ENCODE measurements at regions not wholly inside any gene's neighbourhood (a gene's known extent, or its start where the extent isn't known, plus 50 kb on each side); places are given as distances from the start of the nearest gene placed in this dataset.

- H3K9me2 ChIP-seq (replicated peaks; ENCODE audit: control insufficient read depth, low read length): no peaks in the 10 kb centered on the region
- H3K27me3 ChIP-seq (ENCODE audit: control insufficient read depth, low read length): no peaks in the 10 kb centered on the region
- H3K79me2 ChIP-seq (ENCODE audit: control insufficient read depth, low read length): no peaks in the 10 kb centered on the region
- H3F3A ChIP-seq (ENCODE audit: control insufficient read depth, insufficient read depth): no peaks in the 10 kb centered on the region
- no peaks in the 10 kb centered on the region for H3K9me3 ChIP-seq (ENCODE audit: control insufficient read depth, insufficient read depth, low read length)
- H4K20me1 ChIP-seq (ENCODE audit: control insufficient read depth, insufficient read depth, low read depth, low read length): no peaks in the 10 kb centered on the region
- no peak overlapping the region for H3K4me3 ChIP-seq (ENCODE audit: low read length)
- no peak overlapping the region for H3K27ac ChIP-seq (ENCODE audit: low read depth, low read length)
- H3K4me1 ChIP-seq (ENCODE audit: control insufficient read depth, low read length): no peaks in the 10 kb centered on the region
- H3K36me3 ChIP-seq (ENCODE audit: control insufficient read depth, low read length): no peaks in the 10 kb centered on the region
- TF ChIP-seq, protein P1, sequence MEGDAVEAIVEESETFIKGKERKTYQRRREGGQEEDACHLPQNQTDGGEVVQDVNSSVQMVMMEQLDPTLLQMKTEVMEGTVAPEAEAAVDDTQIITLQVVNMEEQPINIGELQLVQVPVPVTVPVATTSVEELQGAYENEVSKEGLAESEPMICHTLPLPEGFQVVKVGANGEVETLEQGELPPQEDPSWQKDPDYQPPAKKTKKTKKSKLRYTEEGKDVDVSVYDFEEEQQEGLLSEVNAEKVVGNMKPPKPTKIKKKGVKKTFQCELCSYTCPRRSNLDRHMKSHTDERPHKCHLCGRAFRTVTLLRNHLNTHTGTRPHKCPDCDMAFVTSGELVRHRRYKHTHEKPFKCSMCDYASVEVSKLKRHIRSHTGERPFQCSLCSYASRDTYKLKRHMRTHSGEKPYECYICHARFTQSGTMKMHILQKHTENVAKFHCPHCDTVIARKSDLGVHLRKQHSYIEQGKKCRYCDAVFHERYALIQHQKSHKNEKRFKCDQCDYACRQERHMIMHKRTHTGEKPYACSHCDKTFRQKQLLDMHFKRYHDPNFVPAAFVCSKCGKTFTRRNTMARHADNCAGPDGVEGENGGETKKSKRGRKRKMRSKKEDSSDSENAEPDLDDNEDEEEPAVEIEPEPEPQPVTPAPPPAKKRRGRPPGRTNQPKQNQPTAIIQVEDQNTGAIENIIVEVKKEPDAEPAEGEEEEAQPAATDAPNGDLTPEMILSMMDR (IDR thresholded peaks at IDR 0.05; ENCODE audit: low read depth, low read length, poor library complexity, severe bottlenecking): no peak
- TF ChIP-seq EZH2phosphoT487 (IDR thresholded peaks at IDR 0.05; ENCODE audit: borderline replicate concordance, low read length): no peak
- no peak overlapping the region for H3K4me2 ChIP-seq (ENCODE audit: low read length)
Observed at GRCh38 chr6:51330971-51331370, 512.3 kb downstream of the TFAP2B start.

DNA sequence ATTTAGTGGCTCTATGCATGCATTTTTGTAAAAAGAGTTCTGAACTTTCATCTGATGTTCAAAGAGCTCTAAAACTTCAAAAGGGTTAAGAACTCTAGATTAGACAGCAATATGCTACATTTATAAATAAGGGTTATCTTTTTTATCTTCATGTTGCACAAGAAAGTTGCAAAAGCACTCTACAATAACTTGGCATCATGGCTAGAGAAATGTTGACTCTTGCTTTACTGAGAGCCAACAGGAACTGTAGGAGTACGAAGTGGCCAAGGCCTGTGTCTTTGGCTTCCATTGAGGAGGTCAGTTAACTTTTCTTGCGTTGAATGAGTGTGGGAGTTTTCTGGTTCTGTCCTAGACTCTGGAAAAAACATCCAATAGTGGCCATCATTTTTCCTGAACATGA, 516.9 kb downstream of the TFAP2B start:
- H3K36me3 ChIP-seq (ENCODE audit: control insufficient read depth, low read length): no peaks in the 10 kb centered on the region
- H3K4me2 ChIP-seq (ENCODE audit: low read length): no peak overlapping the region
- no peaks in the 10 kb centered on the region for H3F3A ChIP-seq (ENCODE audit: control insufficient read depth, insufficient read depth)
- H3K9me3 ChIP-seq (ENCODE audit: control insufficient read depth, insufficient read depth, low read length): no peaks in the 10 kb centered on the region
- no peak for TF ChIP-seq EZH2phosphoT487 (IDR thresholded peaks at IDR 0.05; ENCODE audit: borderline replicate concordance, low read length)
- TF ChIP-seq, protein P1 (IDR thresholded peaks at IDR 0.05; ENCODE audit: low read depth, low read length, poor library complexity, severe bottlenecking): no peak
- H3K79me2 ChIP-seq (ENCODE audit: control insufficient read depth, low read length): no peaks in the 10 kb centered on the region
- H3K4me1 ChIP-seq (ENCODE audit: control insufficient read depth, low read length): no peaks in the 10 kb centered on the region
- no peaks in the 10 kb centered on the region for H3K27me3 ChIP-seq (ENCODE audit: control insufficient read depth, low read length)
- H3K27ac ChIP-seq (ENCODE audit: low read depth, low read length): no peak overlapping the region
- no peaks in the 10 kb centered on the region for H3K9me2 ChIP-seq (replicated peaks; ENCODE audit: control insufficient read depth, low read length)
- H4K20me1 ChIP-seq (ENCODE audit: control insufficient read depth, insufficient read depth, low read depth, low read length): no peaks in the 10 kb centered on the region
- no peak overlapping the region for H3K4me3 ChIP-seq (ENCODE audit: low read length)

- Histone ChIP-seq H3K9me3 (ENCODE audit: control insufficient read depth, insufficient read depth, low read length) (no peaks in the 10 kb centered on the region), H3K27ac (ENCODE audit: low read depth, low read length) (no peak overlapping the region), H3K4me2 (ENCODE audit: low read length) (no peak overlapping the region), H3K4me1 (ENCODE audit: control insufficient read depth, low read length) (no peaks in the 10 kb centered on the region), H4K20me1 (ENCODE audit: control insufficient read depth, insufficient read depth, low read depth, low read length) (no peaks in the 10 kb centered on the region), H3F3A (ENCODE audit: control insufficient read depth, insufficient read depth) (no peaks in the 10 kb centered on the region), H3K9me2 (replicated peaks; ENCODE audit: control insufficient read depth, low read length) (no peaks in the 10 kb centered on the region), H3K27me3 (ENCODE audit: control insufficient read depth, low read length) (no peaks in the 10 kb centered on the region), H3K36me3 (ENCODE audit: control insufficient read depth, low read length) (no peaks in the 10 kb centered on the region), H3K79me2 (ENCODE audit: control insufficient read depth, low read length) (no peaks in the 10 kb centered on the region), H3K4me3 (ENCODE audit: low read length) (no peak overlapping the region)
- TF ChIP-seq EZH2phosphoT487 (IDR thresholded peaks at IDR 0.05; ENCODE audit: borderline replicate concordance, low read length): no peak
- TF ChIP-seq, protein P1 (IDR thresholded peaks at IDR 0.05; ENCODE audit: low read depth, low read length, poor library complexity, severe bottlenecking): no peak
Observed at GRCh38 chr6:51336185-51336584, 517.5 kb downstream of the TFAP2B start.

- Histone ChIP-seq H3K4me2 (ENCODE audit: low read length) (no peak overlapping the region), H3K9me3 (ENCODE audit: control insufficient read depth, insufficient read depth, low read length) (no peaks in the 10 kb centered on the region), H3K9me2 (replicated peaks; ENCODE audit: control insufficient read depth, low read length) (no peaks in the 10 kb centered on the region), H4K20me1 (ENCODE audit: control insufficient read depth, insufficient read depth, low read depth, low read length) (no peaks in the 10 kb centered on the region), H3K36me3 (ENCODE audit: control insufficient read depth, low read length) (no peaks in the 10 kb centered on the region), H3K4me3 (ENCODE audit: low read length) (no peak overlapping the region), H3F3A (ENCODE audit: control insufficient read depth, insufficient read depth) (no peaks in the 10 kb centered on the region), H3K27me3 (ENCODE audit: control insufficient read depth, low read length) (no peaks in the 10 kb centered on the region), H3K79me2 (ENCODE audit: control insufficient read depth, low read length) (no peaks in the 10 kb centered on the region), H3K27ac (ENCODE audit: low read depth, low read length) (no peak overlapping the region), H3K4me1 (ENCODE audit: control insufficient read depth, low read length) (no peaks in the 10 kb centered on the region)
- TF ChIP-seq, protein P1 (IDR thresholded peaks at IDR 0.05; ENCODE audit: low read depth, low read length, poor library complexity, severe bottlenecking): no peak
- no peak for TF ChIP-seq EZH2phosphoT487 (IDR thresholded peaks at IDR 0.05; ENCODE audit: borderline replicate concordance, low read length)
Observed at GRCh38 chr6:51337277-51337676, 518.6 kb downstream of the TFAP2B start.
